ENCODE measurements at regions not wholly inside any gene's neighbourhood (a gene's known extent, or its start where the extent isn't known, plus 50 kb on each side); places are given as distances from the start of the nearest gene placed in this dataset.

- POLR2A ChIA-PET = interaction anchor here (1.2 to 2.1 kb wide), 4 partner anchors 9 to 153 kb away, joined by 6 to 9 read pairs (median 7); no protein-coding TSS in a partner anchor
- no peaks in the 10 kb centered on the region for H3K9me3 Mint-ChIP-seq
- DNase-seq = peak in 2 of 14 experiments; percentile 21 to 24
- peaks cover 35% of the 10 kb centered on the region for H3K4me1 ChIP-seq (ENCODE audit: insufficient read depth, low read length)
- no peak overlapping the region for H3K4me3 ChIP-seq (ENCODE audit: low read length)
- intact Hi-C loops (cut with DNase I, micrococcal nuclease) = loop anchor here in 1 of 2 experiments (10.0 kb wide), 1 partner anchor 1429 kb away; no protein-coding TSS in a partner anchor
- no peaks in the 10 kb centered on the region for H3K27me3 ChIP-seq (ENCODE audit: control insufficient read depth in 1 of 2, insufficient read depth in 2 of 2, low read length in 2 of 2)
- ATAC-seq (ENCODE audit: poor library complexity) = no peak
- CTCF ChIA-PET = no interaction called here
- H3K4me3 Mint-ChIP-seq = peak overlapping the region; percentile 40
- H3K27ac ChIP-seq (ENCODE audit: low read depth in 1 of 2, low read length in 2 of 2) = peak overlapping the region in 1 of 2 donors; percentile 68
- no peak for TF ChIP-seq CTCF (IDR thresholded peaks at IDR 0.05)
- no peaks in the 10 kb centered on the region for H3K36me3 Mint-ChIP-seq (ENCODE audit: low read depth)
- no peaks in the 10 kb centered on the region for H3K9me3 ChIP-seq (ENCODE audit: control insufficient read depth in 1 of 2, insufficient read depth in 1 of 2, low read length in 2 of 2)
- H3K36me3 ChIP-seq (ENCODE audit: insufficient read depth, low read length) = no peaks in the 10 kb centered on the region
- H3K27ac Mint-ChIP-seq = peak overlapping the region; percentile 67
- peaks cover 35% of the 10 kb centered on the region for H3K4me1 Mint-ChIP-seq (ENCODE audit: low read depth)
- H3K27me3 Mint-ChIP-seq = no peaks in the 10 kb centered on the region
Measured at GRCh38 chr5:68433526-68433922, 218.0 kb downstream of the PIK3R1 start.

DNA sequence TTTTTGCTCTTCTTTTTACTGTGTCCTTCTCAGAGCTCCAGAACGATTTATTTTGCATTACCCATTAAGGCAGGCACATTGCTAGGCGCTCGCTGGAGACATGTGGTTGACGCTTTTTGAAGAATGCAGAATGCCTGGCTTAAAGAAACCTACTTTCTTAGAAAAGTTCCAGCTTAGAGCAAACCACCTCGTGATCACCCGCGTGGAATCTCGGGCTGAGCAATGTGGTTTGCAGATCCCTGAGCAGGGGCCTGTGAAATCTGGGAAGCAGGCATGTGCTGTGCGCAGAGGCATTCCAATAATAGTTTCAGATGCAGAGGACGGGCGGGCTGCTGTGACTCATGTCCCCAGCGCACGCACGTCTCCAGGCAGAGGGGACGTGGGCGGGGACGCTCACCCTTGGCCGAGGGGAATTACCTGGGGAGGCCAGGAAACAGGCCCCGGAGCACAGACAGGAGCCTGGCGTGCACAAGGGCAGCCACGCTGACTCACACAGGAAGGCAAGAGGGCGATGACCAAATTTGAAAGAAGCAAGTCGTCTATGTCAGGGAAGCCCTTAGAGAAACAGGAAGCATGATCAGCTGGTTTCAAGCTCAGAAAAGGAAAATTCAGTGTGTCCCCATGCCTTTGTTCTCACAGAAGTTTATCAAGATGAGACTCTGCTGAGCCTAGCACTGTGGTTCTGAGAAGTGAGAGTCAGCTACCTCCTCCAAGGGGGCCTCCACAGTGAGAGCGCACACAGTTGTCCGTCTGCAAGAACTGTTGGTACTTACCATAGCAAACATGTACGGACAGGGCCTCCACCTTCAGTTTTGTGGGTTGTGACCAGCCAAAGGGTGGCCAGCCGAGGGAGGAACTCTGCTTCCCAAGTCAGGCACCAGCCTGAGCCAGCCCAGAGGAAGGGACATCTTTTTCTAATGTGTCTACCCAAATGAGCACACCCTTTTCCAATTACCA, 218.6 kb downstream of the PIK3R1 start:
- Histone ChIP-seq H3K4me3 (ENCODE audit: low read length) (peak overlapping the region; percentile 24), H3K9me3 (ENCODE audit: control insufficient read depth in 1 of 2, insufficient read depth in 1 of 2, low read length in 2 of 2) (no peaks in the 10 kb centered on the region), H3K27ac (ENCODE audit: low read depth in 1 of 2, low read length in 2 of 2) (peak overlapping the region; percentile 31 to 68), H3K27me3 (ENCODE audit: control insufficient read depth in 1 of 2, insufficient read depth in 2 of 2, low read length in 2 of 2) (no peaks in the 10 kb centered on the region), H3K36me3 (ENCODE audit: insufficient read depth, low read length) (no peaks in the 10 kb centered on the region), H3K4me1 (ENCODE audit: insufficient read depth, low read length) (peaks cover 35% of the 10 kb centered on the region)
- intact Hi-C loops (cut with DNase I, micrococcal nuclease) = loop anchor here (1.0 to 10.0 kb wide), 2 partner anchors 146 to 1429 kb away; no protein-coding TSS in a partner anchor
- peaks cover 35% of the 10 kb centered on the region for H3K4me1 Mint-ChIP-seq (ENCODE audit: low read depth)
- ATAC-seq (ENCODE audit: poor library complexity) = peak; percentile 95
- peak overlapping the region; percentile 40 for H3K4me3 Mint-ChIP-seq
- no peaks in the 10 kb centered on the region for H3K27me3 Mint-ChIP-seq
- peak overlapping the region; percentile 67 for H3K27ac Mint-ChIP-seq
- ChIA-PET POLR2A (interaction anchor here (1.2 to 2.1 kb wide), 4 partner anchors 9 to 154 kb away, joined by 6 to 9 read pairs (median 7); no protein-coding TSS in a partner anchor), CTCF (interaction anchor here (0.6 to 1.4 kb wide), 2 partner anchors 148 to 783 kb away, joined by 3 to 4 read pairs; no protein-coding TSS in a partner anchor)
- no peaks in the 10 kb centered on the region for H3K9me3 Mint-ChIP-seq
- no peak for TF ChIP-seq CTCF (IDR thresholded peaks at IDR 0.05)
- peak; percentile 55 to 96 (median 84) for DNase-seq
- no peaks in the 10 kb centered on the region for H3K36me3 Mint-ChIP-seq (ENCODE audit: low read depth)

- no peak for TF ChIP-seq CTCF (IDR thresholded peaks at IDR 0.05)
- Mint-ChIP-seq H3K27ac (no peak overlapping the region), H3K36me3 (ENCODE audit: low read depth) (no peaks in the 10 kb centered on the region), H3K4me3 (no peak overlapping the region), H3K4me1 (ENCODE audit: low read depth) (peaks cover 35% of the 10 kb centered on the region), H3K9me3 (no peaks in the 10 kb centered on the region), H3K27me3 (no peaks in the 10 kb centered on the region)
- Histone ChIP-seq H3K4me3 (ENCODE audit: low read length) (no peak overlapping the region), H3K27ac (ENCODE audit: low read depth in 1 of 2, low read length in 2 of 2) (no peak overlapping the region), H3K27me3 (ENCODE audit: control insufficient read depth in 1 of 2, insufficient read depth in 2 of 2, low read length in 2 of 2) (no peaks in the 10 kb centered on the region), H3K36me3 (ENCODE audit: insufficient read depth, low read length) (no peaks in the 10 kb centered on the region), H3K9me3 (ENCODE audit: control insufficient read depth in 1 of 2, insufficient read depth in 1 of 2, low read length in 2 of 2) (no peaks in the 10 kb centered on the region), H3K4me1 (ENCODE audit: insufficient read depth, low read length) (peaks cover 35% of the 10 kb centered on the region)
- ATAC-seq (ENCODE audit: poor library complexity) (no peak), DNase-seq (peak in 2 of 14 experiments; percentile 57 to 63)
- intact Hi-C loops (cut with DNase I, micrococcal nuclease) = loop anchor here in 1 of 2 experiments (10.0 kb wide), 1 partner anchor 1431 kb away; no protein-coding TSS in a partner anchor
- CTCF ChIA-PET = interaction anchor here (1.4 kb wide), 1 partner anchor 149 kb away, joined by 4 read pairs; no protein-coding TSS in a partner anchor
- POLR2A ChIA-PET = no interaction called here
Measured at GRCh38 chr5:68435611-68436010, 220.1 kb downstream of the PIK3R1 start.

All from CD4-positive, alpha-beta T cell (primary cell).